ENCODE measurements at regions not wholly inside any gene's neighbourhood (a gene's known extent, or its start where the extent isn't known, plus 50 kb on each side); places are given as distances from the start of the nearest gene placed in this dataset.

GRCh38 chr4:96833831-96834230 is 993.9 kb downstream of the PDHA2 start (continued):
- TF ChIP-seq FOSL1 (IDR thresholded peaks at IDR 0.05; ENCODE audit: low read depth): no peak
- no peak for TF ChIP-seq EZH2phosphoT487 (IDR thresholded peaks at IDR 0.05; ENCODE audit: borderline replicate concordance)

- no peak for ATAC-seq
- BruUV-seq (replicated peaks): no TSS peak
- intact Hi-C loops (cut with micrococcal nuclease): no loop called here
- Histone ChIP-seq H3K36me3 (ENCODE audit: control insufficient read depth in 1 of 2, insufficient read depth in 2 of 2, low read length in 2 of 2) (no peaks in the 10 kb centered on the region), H3K4me1 (ENCODE audit: control insufficient read depth in 1 of 2, insufficient read depth in 2 of 2, low read length in 2 of 2) (no peaks in the 10 kb centered on the region), H3K4me2 (ENCODE audit: low read length) (no peak overlapping the region), H2AFZ (ENCODE audit: low read depth, low read length, poor library complexity, severe bottlenecking) (no peak overlapping the region), H3K79me2 (ENCODE audit: insufficient read depth, low read length) (no peaks in the 10 kb centered on the region), H3K9me3 (ENCODE audit: control insufficient read depth in 1 of 2, insufficient read depth in 1 of 2, low read depth in 1 of 2, low read length in 2 of 2) (no peaks in the 10 kb centered on the region), H3K4me3 (replicated peaks in 1 of 2; ENCODE audit: low read depth in 1 of 2, low read length in 2 of 2) (no peak overlapping the region), H4K20me1 (ENCODE audit: insufficient read depth) (no peaks in the 10 kb centered on the region), H3K9ac (ENCODE audit: low read length) (no peak overlapping the region), H3K27me3 (ENCODE audit: insufficient read depth, low read length) (no peaks in the 10 kb centered on the region), H3K9me2 (ENCODE audit: insufficient read depth) (no peaks in the 10 kb centered on the region), H3K27ac (ENCODE audit: low read depth, low read length) (no peak overlapping the region)
- ChIA-PET CTCF (no interaction called here), POLR2A (no interaction called here), RAD21 (ENCODE audit: low non-redundant PET in 1 of 2, low total read pairs in 2 of 2, uncharacterized antibody in 2 of 2, unreplicated experiment in 2 of 2) (no interaction called here)
- DNase-seq (ENCODE audit: low read depth, low spot score): no peak
- TF ChIP-seq ELF1 (IDR thresholded peaks at IDR 0.05; ENCODE audit: borderline replicate concordance, low read depth) (no peak), FOSL1 (IDR thresholded peaks at IDR 0.05; ENCODE audit: low read depth) (no peak), CBX3 (IDR thresholded peaks at IDR 0.05; ENCODE audit: low read depth) (no peak), EZH2phosphoT487 (IDR thresholded peaks at IDR 0.05; ENCODE audit: borderline replicate concordance) (no peak), EZH2 (IDR thresholded peaks at IDR 0.05) (no peak), ATF3 (IDR thresholded peaks at IDR 0.05) (no peak), RAD21 (IDR thresholded peaks at IDR 0.05; ENCODE audit: low read depth) (no peak), CEBPB (IDR thresholded peaks at IDR 0.05; ENCODE audit: low read depth) (no peak), EGR1 (IDR thresholded peaks at IDR 0.05; ENCODE audit: low read depth) (no peak), POLR2AphosphoS5 (IDR thresholded peaks at IDR 0.05; ENCODE audit: low read depth, low read length) (no peak), SIN3A (IDR thresholded peaks at IDR 0.05; ENCODE audit: low read depth) (no peak), ZBTB33 (IDR thresholded peaks at IDR 0.05; ENCODE audit: extremely low read depth, insufficient replicate concordance, low read length) (no peak), YY1 (IDR thresholded peaks at IDR 0.05; ENCODE audit: extremely low read depth, insufficient replicate concordance, low read depth, low read length) (no peak), JUND (IDR thresholded peaks at IDR 0.05) (no peak), ZFX (IDR thresholded peaks at IDR 0.05) (no peak), CTCF (IDR thresholded peaks at IDR 0.05 in 2 of 3, conservative IDR thresholded peaks at IDR 0.05 in 1 of 3; ENCODE audit: borderline replicate concordance in 1 of 3, insufficient read depth in 1 of 3, low read depth in 2 of 3, low read length in 2 of 3) (no peak), REST (IDR thresholded peaks at IDR 0.05; ENCODE audit: low read depth) (no peak)
Measured at GRCh38 chr4:96835991-96836390, 996.1 kb downstream of the PDHA2 start.
